Psoas muscle (tissue), 7 donors: ENCODE measurements at regions not wholly inside any gene's neighbourhood (a gene's known extent, or its start where the extent isn't known, plus 50 kb on each side); places are given as distances from the start of the nearest gene placed in this dataset.

ENCODE experiments used
- ATAC-seq, 4 donors: fragments of 200-7000 bp; cut with Tn5 transposase; one replicate each; pipeline ENCODE4 v1.9.1; 2020; ENCODE audit warnings: moderate library complexity in 3 of 4, mild to moderate bottlenecking in 2 of 4
- DNase-seq, 2 donors: peaks; one replicate each; pipeline ENCODE4 v3.0.0-alpha.2; 2020
- H3K27ac ChIP-seq: fragments of 200-600 bp; one replicate; pipeline ENCODE4 v1.8.0; 2022
- H3K27me3 ChIP-seq, 3 donors: fragments of 200-600 bp in 1 of 3; one replicate each; pipeline versions ENCODE4 v1.6.1 to v1.8.0; 2013 to 2022; ENCODE audit warnings: low read length in 2 of 3, mild to moderate bottlenecking in 2 of 3, moderate library complexity in 1 of 3; ENCODE audit not compliant: insufficient read depth in 3 of 3
- H3K36me3 ChIP-seq, 2 donors: fragments of 200-600 bp in 1 of 2; one replicate each; pipeline versions ENCODE4 v1.6.1 to v1.8.0; 2013 to 2022; ENCODE audit warnings: low read depth in 1 of 2, mild to moderate bottlenecking in 1 of 2, moderate library complexity in 1 of 2; ENCODE audit not compliant: insufficient read depth in 1 of 2
- H3K4me1 ChIP-seq: fragments of 200-600 bp; one replicate; pipeline ENCODE4 v1.8.0; 2022
- H3K4me3 ChIP-seq: fragments of 200-600 bp; one replicate; pipeline ENCODE4 v1.8.0; 2022; ENCODE audit warnings: mild to moderate bottlenecking
- H3K9me3 ChIP-seq: fragments of 200-600 bp; one replicate; pipeline ENCODE4 v1.8.0; 2022
- WGBS, 3 donors: extraction: QIAGEN DNeasy Blood & Tissue Kit; methylation state at CpG; one replicate each; pipeline versions ENCODE4 v1.1.6 to v1.1.7; 2013; 5-methylcytosine and 5-hydroxymethylcytosine counted together
- intact Hi-C, 2 donors: fragments of 100-400 bp; cut with DNase I; formaldehyde crosslinking; loops; one replicate each; pipeline versions ENCODE4 v1.11.0 to v1.14.2; 2022
- TF ChIP-seq, protein P1 (sequence below): fragments of 200-600 bp; IDR thresholded peaks from one replicate; pipeline ENCODE4 v1.8.0; 2022; ENCODE audit warnings: antibody characterized with exemption
- donor health status: healthy with polysubstance abuse.
- donor health status: DM: no; HTN: no; CAD: no; lungs with moderate emphysema.
- donor health status: Bipolar disorder and iron deficiency.
- donor health status: healthy.
- donor health status: DM: yes; HTN: yes; CAD: no.
- donor health status: DM: no; HTN: no; CAD: no.
- donor health status: DM: yes; HTN: yes; CAD: no.

DNA sequence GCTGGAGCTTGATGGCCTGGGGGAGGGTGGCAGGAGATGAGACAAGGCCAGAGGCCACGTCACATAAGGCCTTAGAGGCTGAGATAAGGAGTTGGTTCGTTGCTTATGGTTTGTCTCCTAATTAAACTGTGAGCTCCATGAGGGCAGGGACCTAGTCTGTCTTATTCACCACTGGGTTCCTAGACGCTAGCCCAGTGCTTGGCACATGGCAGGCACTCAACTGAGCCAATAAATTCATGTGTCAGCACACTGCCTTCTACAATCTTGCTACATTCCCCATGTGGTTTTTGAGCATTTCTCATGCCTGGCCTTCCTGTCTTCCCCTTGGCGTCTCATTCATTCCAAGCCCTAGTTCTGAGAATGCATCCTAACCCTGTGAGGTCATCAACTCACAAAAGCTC is 92.5 kb upstream of the MED13L start:
- Histone ChIP-seq H3K4me3 (no peak overlapping the region), H3K27ac (no peak overlapping the region), H3K9me3 (no peaks in the 10 kb centered on the region), H3K27me3 (no peaks in the 10 kb centered on the region), H3K4me1 (peaks cover 7% of the 10 kb centered on the region), H3K36me3 (no peaks in the 10 kb centered on the region)
- TF ChIP-seq, protein P1, sequence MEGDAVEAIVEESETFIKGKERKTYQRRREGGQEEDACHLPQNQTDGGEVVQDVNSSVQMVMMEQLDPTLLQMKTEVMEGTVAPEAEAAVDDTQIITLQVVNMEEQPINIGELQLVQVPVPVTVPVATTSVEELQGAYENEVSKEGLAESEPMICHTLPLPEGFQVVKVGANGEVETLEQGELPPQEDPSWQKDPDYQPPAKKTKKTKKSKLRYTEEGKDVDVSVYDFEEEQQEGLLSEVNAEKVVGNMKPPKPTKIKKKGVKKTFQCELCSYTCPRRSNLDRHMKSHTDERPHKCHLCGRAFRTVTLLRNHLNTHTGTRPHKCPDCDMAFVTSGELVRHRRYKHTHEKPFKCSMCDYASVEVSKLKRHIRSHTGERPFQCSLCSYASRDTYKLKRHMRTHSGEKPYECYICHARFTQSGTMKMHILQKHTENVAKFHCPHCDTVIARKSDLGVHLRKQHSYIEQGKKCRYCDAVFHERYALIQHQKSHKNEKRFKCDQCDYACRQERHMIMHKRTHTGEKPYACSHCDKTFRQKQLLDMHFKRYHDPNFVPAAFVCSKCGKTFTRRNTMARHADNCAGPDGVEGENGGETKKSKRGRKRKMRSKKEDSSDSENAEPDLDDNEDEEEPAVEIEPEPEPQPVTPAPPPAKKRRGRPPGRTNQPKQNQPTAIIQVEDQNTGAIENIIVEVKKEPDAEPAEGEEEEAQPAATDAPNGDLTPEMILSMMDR = no peak
- intact Hi-C loops = no loop called here
- WGBS, 3 donors = 68 to 89% (median 82%) methylated on average over 4 of the region's 4 CpGs
- DNase-seq (no peak), ATAC-seq (peak in 3 of 4 donors; percentile 58 to 66 (median 59))

DNA sequence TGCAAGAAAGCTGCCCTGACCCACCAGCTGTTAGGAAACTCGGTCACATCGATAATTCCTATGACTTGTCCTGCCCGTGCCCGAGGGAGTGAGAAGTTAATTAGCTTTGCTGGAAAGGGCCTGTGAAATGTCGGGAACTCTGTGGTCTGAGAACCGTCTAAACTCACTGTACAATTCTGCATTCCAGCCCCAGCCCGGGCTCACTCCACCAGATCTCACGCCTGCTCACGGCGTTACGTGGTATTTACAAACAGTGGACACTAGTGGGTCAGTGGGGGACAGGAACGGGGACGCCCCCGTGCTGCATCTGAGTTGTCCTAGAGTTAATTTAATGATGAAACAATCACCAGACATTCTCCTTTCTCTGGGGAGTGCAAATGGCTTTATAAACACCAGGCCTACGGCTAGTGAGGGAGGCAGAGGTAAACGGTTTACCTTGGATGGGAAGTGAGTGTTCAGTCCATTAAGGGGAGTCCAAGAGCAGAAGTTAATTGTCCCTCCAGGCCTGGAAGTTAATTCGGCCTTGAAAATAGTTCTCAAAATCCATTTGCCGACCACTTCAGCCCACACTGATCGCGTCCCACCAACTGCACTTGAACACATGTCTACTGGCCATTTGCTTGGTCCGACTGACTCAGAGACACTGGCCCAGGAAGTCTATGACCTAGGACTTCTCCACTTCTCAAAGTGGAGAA is 93.5 kb upstream of the MED13L start:
- Histone ChIP-seq H3K9me3 (no peaks in the 10 kb centered on the region), H3K27me3 (no peaks in the 10 kb centered on the region), H3K36me3 (no peaks in the 10 kb centered on the region), H3K27ac (no peak overlapping the region), H3K4me1 (peaks cover 7% of the 10 kb centered on the region), H3K4me3 (no peak overlapping the region)
- TF ChIP-seq, protein P1 = no peak
- WGBS, 3 donors = 59 to 75% (median 65%) methylated on average over 21 of the region's 21 CpGs
- ATAC-seq = no peak
- intact Hi-C loops = no loop called here
- no peak for DNase-seq

DNA sequence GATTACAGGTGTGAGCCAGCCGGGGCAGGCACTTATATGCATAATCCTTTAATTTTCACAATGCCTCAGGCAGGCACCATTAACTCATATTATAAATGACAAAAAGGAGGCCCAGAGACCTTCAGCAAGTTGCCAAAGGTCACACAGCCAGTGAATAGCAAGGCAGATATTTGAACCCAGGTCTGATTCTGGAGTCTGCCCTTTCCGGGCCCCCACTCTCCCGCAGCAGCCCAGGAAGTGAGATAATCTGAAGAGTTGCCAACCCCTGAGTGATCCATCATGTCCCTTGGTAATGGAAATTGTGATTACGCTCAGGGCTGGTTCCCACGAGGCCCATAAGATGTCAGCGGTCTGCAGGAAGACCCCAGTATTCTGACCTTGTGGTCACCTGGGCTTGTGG is 95.3 kb upstream of the MED13L start:
- H3K9me3 ChIP-seq = no peaks in the 10 kb centered on the region
- intact Hi-C loops = no loop called here
- no peaks in the 10 kb centered on the region for H3K4me1 ChIP-seq
- no peaks in the 10 kb centered on the region for H3K27me3 ChIP-seq
- no peaks in the 10 kb centered on the region for H3K36me3 ChIP-seq
- WGBS, 3 donors = 80 to 92% (median 87%) methylated on average over 6 of the region's 6 CpGs
- no peak for DNase-seq
- no peak for ATAC-seq
- H3K27ac ChIP-seq = no peak overlapping the region
- H3K4me3 ChIP-seq = no peak overlapping the region
- TF ChIP-seq, protein P1 = no peak

DNA sequence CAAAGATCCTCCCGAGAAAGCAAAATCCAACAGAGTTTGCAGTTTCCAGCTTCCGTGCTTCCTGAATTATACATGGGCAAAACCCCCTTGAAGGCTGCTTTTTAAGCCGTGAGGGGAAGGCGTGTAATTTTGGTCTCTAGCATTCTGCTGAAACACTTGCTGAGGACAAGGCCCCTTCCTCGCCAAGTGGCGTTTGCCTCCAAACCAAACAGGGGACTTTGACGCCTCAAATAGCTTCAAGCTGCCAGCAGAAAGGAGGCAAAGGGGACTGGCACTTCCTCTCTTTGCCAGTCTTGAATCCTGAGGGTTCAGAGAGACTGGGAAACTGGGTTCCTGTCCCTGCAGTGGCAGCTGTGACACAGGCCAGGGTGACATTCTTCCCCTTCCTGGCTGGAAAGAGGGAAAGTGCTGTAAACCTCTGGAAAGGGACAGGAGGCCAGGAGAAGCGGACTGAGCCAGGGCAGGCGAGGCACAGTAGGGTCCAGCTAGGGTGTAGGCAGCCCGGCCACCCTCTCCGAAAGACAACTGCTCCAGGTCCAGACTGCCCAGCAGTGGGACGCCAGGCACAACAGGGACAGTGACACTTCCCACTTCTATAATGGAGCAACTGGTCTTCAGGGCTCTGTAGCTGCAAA is 96.2 kb upstream of the MED13L start:
- TF ChIP-seq, protein P1 = no peak
- no peak overlapping the region for H3K27ac ChIP-seq
- H3K27me3 ChIP-seq = no peaks in the 10 kb centered on the region
- no peaks in the 10 kb centered on the region for H3K36me3 ChIP-seq
- intact Hi-C loops = no loop called here
- no peak overlapping the region for H3K4me3 ChIP-seq
- DNase-seq = no peak
- no peaks in the 10 kb centered on the region for H3K4me1 ChIP-seq
- no peaks in the 10 kb centered on the region for H3K9me3 ChIP-seq
- no peak for ATAC-seq
- 72 to 80% (median 73%) methylated on average over 12 of the region's 12 CpGs for WGBS, 3 donors
